ENCODE measurements at regions not wholly inside any gene's neighbourhood (a gene's known extent, or its start where the extent isn't known, plus 50 kb on each side); places are given as distances from the start of the nearest gene placed in this dataset.

DNA sequence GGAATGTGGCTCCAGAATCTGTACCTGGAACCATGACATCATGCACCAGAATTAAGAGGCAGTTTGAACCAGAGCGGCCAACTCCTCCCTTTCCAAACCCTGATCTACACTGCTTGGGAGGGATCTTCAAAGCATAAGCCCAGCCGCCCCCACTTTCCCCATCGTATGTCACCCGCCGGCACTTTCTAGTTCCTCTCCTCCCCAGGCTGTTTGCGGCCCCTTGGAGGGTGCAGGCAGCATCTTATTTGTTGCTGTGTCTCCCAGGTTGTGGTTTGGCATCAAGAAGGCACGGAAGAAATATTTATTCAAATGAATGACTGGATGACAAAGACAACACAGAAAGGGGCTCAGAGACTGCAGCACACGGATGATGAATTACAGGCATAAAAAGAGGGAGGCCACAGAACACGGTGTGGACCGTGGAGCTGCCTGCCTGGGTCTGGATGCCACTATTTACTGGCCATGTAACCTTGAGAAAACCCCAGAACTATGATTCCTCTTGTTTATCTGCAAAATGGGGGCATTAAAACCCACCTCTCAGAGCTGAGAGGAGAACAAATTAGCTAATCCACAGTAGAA lies 305.8 kb downstream of the EIPR1 start:
- DNase-seq (ENCODE audit: low read depth): no peak
- TF ChIP-seq, protein P1, sequence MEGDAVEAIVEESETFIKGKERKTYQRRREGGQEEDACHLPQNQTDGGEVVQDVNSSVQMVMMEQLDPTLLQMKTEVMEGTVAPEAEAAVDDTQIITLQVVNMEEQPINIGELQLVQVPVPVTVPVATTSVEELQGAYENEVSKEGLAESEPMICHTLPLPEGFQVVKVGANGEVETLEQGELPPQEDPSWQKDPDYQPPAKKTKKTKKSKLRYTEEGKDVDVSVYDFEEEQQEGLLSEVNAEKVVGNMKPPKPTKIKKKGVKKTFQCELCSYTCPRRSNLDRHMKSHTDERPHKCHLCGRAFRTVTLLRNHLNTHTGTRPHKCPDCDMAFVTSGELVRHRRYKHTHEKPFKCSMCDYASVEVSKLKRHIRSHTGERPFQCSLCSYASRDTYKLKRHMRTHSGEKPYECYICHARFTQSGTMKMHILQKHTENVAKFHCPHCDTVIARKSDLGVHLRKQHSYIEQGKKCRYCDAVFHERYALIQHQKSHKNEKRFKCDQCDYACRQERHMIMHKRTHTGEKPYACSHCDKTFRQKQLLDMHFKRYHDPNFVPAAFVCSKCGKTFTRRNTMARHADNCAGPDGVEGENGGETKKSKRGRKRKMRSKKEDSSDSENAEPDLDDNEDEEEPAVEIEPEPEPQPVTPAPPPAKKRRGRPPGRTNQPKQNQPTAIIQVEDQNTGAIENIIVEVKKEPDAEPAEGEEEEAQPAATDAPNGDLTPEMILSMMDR (IDR thresholded peaks at IDR 0.05; ENCODE audit: insufficient read depth, low read depth, low read length, missing control alignments): no peak
- H3K4me3 ChIP-seq (ENCODE audit: low read depth, low read length): no peak overlapping the region

DNA sequence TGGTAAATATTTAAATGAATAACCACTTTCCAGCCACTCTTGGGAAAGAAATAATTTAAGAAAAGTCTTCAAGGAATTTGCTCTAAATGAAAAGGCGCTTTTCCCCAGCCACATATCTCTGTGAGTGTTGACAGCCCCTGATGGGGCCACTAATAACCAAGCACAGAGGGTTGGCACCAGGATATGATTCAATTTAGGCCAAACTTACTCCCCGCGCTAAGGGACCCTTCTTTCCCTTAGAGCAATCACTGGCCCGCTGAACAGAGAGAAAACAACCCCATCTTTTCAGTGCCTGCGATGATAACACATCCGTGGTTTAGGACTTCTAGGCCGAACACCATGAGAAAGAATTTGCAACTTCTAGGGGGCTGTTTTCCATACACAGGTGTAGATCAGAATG lies 310.8 kb downstream of the EIPR1 start:
- TF ChIP-seq, protein P1 (IDR thresholded peaks at IDR 0.05; ENCODE audit: insufficient read depth, low read depth, low read length, missing control alignments): no peak
- no peak for DNase-seq (ENCODE audit: low read depth)
- no peak overlapping the region for H3K4me3 ChIP-seq (ENCODE audit: low read depth, low read length)

DNA sequence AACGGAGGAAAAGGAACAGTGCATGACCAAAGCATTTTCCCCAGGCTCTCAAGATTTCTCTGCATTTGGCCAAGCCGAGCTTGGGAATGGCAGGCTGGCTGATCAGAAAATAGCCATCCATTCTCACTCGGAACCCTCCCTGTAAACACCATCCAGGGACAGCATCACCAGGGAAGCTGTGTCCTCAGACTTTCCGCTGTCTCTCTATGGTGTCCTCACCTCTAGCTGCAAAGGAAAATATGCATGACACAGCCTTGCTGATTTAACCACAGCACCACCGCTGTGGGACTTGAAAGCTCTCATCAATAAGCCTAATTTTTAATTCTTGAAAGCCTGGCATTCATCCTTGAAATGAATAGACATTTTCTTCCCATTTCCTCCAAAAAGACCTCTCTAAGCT lies 311.7 kb downstream of the EIPR1 start:
- TF ChIP-seq, protein P1 (IDR thresholded peaks at IDR 0.05; ENCODE audit: insufficient read depth, low read depth, low read length, missing control alignments): no peak
- no peak overlapping the region for H3K4me3 ChIP-seq (ENCODE audit: low read depth, low read length)
- DNase-seq (ENCODE audit: low read depth): no peak

DNA sequence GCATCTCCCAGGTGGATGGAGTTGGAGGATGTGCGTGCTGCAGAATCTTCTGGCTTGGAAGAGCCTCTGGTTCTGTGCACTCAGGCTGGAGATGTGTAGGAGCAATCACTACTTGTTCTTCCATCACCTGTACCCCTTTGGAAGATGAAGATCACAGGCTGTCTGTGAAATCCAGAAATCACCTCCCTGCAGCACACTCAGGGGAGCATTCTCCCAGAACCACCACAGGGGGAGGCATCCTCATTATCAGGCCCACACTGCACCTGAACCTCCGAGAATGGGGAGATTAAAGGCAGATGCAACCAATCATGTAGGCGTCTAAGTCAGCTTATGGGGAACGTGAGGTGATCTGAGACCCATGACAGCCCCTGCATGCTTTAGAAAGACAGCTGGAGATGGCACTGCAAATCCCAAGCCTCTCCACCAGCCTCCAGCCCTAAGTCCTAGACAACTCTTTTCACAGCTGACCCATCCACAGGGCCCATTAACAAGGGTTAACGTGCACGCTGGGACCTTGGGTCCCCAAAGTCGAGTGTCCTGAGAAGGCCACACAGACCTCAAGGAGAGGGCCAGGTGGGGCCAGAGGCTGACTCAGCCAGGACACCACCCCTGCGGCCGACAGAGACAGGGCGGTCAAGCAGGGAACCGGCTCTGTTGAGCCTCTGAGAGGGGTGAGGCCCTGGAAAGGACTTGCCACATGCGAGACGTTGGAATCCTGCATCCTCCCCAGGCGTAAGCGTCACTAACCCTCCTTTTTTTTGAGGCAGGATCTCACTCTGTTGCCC lies 314.9 kb downstream of the EIPR1 start:
- no peak for DNase-seq (ENCODE audit: low read depth)
- TF ChIP-seq, protein P1 (IDR thresholded peaks at IDR 0.05; ENCODE audit: insufficient read depth, low read depth, low read length, missing control alignments): no peak
- no peak overlapping the region for H3K4me3 ChIP-seq (ENCODE audit: low read depth, low read length)

DNA sequence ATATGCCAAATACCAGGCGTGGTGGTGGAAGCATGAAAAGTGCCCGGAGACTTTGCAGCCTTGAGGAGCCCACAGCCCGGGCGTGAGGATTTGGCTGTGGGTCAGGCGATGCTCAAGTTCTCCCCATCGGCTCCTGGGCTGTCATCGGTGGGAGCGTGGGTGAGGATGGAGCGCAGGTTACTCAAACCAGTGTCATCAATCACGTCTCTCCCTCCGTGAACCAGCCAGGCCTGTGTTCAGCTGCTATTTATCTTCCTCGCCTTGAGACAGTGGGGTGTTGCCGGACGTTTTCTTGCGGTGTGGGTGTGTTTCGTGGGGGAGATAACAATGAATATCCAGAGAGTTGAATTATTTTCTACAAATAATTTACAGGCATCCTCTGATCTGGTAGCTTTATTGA lies 317.6 kb downstream of the EIPR1 start:
- DNase-seq (ENCODE audit: low read depth): no peak
- TF ChIP-seq, protein P1 (IDR thresholded peaks at IDR 0.05; ENCODE audit: insufficient read depth, low read depth, low read length, missing control alignments): no peak
- no peak overlapping the region for H3K4me3 ChIP-seq (ENCODE audit: low read depth, low read length)

DNA sequence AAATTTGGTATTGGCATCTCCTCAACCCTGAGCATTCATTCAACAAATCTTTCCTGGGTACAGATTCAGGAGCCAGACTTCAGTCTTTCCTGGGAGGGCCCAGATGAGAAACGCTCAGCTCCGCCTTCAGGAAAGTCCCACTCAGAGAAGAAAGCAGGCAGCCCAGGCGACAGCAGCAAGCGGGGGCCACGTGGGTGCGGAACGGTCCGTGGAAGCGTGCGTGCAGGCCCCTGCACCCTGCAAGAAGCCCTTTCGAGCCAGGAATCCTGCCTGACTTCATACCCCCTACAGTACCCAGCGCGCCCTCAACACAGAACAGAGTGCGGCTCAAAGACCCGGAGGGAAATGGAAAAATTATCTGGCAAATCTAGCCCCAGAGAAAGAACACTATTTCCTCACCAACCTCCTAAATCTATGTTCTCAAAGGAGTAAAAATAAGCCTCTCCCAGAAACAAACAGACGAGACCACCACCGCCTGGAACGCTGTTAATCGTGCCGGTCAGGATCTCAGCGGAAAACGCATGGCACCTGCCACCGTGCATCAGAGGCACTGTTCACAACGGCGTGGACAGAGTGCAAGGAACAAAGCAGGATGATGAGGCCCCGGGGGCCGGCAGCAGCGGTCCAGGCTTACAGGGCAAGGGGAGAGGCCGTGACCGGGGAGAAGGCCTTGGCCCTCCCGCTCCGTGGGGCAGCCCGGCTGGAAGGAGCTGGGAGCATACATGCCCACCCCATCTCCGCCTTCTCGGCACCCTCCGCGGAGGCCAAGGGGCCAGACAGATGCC lies 318.3 kb downstream of the EIPR1 start:
- DNase-seq (ENCODE audit: low read depth): no peak
- TF ChIP-seq, protein P1 (IDR thresholded peaks at IDR 0.05; ENCODE audit: insufficient read depth, low read depth, low read length, missing control alignments): no peak
- H3K4me3 ChIP-seq (ENCODE audit: low read depth, low read length): no peak overlapping the region
